CD1c-positive myeloid dendritic cell (primary cell): ENCODE measurements at regions not wholly inside any gene's neighbourhood (a gene's known extent, or its start where the extent isn't known, plus 50 kb on each side); places are given as distances from the start of the nearest gene placed in this dataset.

Experiments used
- DNase-seq: peaks from one replicate; pipeline ENCODE4 v3.0.0-alpha.2; 2016; ENCODE audit errors: extremely low spot score

- no peak for DNase-seq
Measured at GRCh38 chr2:239865059-239865639, 160.0 kb downstream of the NDUFA10 start.

DNA sequence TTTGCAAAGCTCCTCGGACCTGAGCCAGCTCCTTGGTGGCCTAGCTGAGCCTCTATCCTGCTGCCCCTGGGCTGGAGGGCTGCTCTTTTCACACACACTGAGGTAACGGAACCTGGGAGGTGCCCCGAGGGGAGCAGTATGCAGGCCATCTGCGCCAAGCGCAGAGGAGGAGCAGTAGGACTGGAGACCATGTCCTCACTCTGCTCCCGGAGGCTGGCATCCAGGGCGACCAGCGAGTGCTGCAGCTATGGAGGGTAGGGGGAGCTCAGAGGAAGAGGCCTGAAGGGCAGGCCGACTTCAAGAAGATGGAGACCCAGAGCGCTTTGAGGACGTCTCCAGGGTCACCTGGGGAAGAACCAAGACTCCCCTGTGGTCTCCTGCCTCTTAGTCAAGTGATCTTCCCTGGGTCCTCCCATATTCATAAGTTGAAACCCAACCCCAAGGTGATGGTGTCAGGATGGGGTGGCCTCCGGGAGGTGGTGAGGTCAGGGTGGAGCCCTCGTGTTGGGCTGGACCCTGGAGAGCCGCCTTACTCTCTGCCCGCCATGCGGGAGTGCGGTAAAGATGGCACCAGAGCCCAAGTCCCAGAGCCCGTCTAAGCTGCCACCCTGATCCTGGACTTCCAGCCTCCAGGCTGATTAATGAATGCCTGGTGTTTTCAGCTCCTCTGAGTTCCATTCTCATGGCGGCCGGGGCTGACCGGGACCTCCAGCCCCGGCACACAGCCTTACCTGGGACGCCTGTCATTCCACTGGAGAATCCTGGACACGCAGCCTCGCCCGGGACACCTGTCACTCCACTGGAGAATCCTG, 160.7 kb downstream of the NDUFA10 start:
- DNase-seq = no peak

DNA sequence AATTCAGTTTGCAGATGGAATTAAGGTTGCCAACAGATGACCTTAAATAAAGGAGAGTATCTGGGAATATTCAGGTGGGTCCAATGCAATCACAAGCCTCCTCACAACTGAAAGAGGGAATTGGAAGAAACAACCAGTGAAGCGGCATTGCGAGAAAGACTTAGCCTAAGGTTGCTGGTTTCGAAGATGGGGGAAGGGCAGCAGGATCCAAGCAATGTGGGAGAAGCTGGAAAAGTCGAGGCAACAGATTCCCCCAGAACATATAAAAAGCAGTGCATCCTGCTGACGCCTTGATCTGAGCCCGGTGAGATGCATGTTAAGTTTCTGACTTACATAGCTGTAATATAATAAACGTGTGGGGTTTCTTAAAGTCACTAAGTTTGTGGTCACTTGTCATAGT, 162.5 kb downstream of the NDUFA10 start:
- no peak for DNase-seq

DNA sequence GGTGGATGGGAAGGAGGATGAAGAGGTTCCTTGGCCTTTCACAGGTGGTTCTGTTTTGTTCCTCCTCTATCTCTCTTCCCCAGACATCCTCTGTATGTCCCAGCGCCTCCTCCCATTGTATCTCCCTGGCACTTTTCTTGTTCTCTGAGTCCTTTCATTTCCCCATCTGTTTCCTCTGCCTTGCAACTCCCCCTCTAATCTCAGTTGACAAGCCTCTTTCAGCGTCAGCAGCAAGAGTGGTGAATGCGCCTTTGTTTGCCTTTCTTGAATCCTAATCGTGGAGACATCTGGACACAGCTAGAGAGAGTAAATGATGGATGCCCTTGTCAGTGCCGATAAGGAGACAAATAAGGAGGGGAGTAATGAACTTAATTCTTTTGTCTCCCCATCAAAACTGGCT, 167.0 kb downstream of the NDUFA10 start:
- no peak for DNase-seq

GRCh38 chr2:239857591-239857990, 167.6 kb downstream of the NDUFA10 start:
- no peak for DNase-seq

DNA sequence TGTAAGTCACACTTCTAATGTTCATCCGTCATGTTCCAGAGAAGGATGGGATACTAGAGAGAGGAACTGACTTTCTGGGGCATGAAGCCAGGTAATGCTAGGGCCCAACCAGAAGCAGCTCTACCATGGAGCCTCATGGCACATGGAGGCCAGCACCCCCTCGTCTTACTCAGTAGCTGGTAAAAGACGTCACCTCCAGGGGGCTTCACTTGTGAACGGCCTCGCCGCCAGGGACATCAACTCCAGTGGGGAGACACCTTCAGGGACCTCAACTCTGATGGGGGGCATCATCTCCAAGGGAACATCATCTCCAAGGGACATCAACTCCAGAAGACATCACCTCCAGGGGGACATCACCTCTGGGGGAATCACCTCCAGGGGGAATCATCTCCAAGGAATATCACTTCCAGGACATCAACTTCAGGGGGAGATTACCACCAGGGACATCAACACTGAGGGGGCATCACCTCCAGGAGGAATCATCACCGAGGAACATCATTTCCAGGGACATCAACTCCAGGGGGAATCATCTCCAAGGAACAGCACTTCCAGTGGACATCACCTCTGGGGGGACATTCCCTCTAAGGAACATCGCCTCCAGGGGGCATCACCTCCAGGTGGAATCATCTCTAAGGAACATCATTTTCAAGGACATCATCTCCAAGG, 168.4 kb downstream of the NDUFA10 start:
- DNase-seq = no peak

GRCh38 chr2:239855863-239856587, 169.1 kb downstream of the NDUFA10 start:
- no peak for DNase-seq

DNA sequence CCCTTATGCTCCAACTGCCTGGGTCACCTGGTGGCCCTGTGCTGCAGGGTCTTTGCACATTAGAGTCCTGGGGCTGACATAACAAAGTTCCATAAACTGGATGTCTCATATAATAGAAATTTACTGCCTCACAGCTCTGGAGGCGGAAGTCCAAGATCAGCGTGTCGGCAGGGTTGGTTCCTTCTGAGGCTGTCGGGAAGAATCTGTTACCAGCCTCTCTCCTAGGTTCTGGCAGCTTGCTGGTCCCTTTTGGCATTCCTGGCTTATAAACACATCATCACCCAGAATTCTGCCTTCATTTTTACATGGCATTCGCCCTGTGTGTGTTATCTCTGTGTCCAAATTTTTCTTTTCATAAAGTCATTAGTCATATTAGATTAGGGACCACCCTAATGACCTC, 170.5 kb downstream of the NDUFA10 start:
- no peak for DNase-seq

DNA sequence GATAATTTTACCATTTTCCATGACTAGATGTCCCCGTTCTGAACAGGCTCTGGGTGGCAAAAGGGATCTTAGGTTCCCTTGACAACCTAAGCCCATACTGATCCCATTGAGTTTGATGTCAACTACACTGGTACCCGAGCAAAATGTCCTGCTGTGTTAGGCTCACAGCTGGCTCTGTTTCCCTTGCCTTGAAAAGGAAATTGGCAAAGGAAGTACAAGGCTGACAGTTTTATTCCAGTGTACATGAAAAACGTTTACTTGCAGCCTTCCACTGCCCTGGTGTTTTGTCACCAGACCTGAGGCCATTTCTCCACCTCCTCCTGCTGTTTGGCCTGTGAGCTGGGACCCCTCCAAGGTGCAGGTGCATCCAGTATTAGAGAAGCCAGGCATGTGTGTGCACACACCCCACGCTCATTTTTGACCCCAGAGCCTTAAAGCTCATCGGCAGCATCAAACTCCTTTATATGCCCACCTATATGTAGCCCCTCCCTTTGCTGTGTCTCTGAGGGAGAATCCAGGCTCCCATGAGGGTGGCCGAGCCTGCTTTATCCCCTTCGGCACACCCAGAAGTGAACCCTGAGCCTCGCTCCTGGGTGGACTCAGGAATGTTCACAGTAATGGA, 171.3 kb downstream of the NDUFA10 start:
- no peak for DNase-seq

DNA sequence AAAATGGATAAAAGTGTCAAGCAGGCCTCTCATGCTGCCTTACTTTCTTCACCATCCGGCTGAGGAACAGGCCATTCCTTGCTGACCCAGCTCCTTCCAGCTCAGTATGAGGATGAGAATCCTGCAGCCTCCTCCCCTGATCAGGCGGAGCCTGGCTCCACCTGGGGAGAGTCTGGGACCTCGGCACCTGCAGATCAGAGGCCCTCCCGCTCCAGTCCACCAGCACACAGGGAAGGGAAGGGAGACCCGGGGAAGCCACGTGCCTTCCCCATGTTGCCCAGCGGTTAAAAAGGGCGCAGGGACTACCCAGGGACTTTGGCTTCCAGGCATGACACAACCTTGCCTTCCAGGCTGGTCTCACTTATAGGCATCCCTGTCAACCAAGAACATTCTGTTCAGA, 172.0 kb downstream of the NDUFA10 start:
- no peak for DNase-seq

DNA sequence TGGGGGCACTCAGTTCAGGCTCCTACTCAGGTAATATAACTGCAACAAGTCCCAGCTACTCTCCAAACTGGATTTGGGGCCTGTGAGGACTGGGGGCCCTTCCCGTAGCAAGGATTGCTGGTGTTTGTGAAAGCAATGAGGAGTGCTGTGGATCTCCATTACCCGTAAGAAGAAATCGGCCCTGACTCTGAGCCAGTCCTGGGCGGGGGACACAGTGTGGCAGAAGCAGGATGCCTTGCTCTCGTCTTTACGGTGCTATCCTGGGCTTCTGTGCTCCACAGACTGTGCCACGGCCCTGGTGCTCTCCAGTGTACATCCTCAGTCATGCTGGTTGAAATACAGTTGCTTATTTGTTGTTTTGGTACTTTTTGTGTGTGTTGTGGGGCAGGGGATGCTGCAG, 172.9 kb downstream of the NDUFA10 start:
- no peak for DNase-seq

DNA sequence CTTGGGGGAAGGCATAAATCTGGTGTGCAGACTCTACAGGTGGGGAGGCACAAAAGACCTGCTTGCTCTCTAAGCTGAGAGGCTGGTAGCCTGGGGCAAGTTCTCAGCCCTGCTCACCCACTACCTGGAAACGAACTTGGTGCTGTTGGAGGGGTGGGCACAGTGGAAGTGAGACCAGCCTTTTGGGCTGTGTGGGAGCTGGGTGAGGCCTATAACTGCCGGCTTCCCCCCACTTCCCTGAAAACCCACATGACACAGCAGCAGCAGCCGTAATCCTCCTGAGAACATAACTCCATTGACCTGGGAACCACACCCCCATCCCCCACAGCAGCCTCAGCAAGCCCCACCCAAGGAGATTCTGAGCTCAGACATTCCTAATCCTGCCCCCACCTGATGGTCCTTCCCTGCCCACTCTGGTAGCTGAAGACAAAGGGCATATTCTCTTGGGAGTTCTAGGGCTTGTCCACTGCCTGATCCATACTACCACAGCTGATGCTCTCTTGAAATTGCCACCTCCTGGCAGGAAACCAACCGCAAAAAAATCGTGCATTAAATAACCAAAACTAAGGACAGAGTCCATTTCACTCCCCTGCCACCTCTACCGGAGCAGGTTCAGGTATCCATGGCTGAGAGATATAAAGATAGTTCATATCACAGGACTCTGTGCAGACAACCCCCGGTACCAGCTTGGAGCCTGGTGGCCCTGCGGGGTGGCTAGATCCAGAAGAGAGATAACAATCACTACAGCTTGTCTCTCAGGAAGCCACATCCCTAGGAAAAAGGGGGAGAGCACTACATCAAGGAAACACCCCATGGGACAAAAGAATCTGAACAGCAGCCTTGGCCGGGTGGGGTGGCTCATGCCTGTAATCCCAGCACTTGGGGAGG, 178.1 kb downstream of the NDUFA10 start:
- DNase-seq = no peak

DNA sequence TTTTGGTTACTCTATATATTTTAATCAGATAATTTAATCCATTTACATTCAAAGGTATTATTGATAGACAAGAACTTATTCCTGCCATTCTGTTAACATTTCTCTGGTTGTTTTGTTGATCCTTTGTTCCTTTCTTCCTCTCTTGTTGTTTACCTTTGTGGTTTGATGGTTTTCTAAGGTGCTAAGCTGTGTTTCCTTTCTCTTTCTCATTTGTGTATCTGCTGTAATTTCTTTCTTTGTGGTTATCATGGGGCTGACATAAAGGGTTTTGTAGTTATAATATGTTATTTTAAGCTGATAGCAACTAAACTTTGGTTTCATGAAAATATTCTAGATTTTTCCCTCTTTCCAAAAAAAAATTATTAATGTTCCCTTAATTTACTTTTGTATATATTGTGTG, 179.2 kb downstream of the NDUFA10 start:
- DNase-seq = no peak

GRCh38 chr2:239839306-239839705, 185.8 kb downstream of the NDUFA10 start:
- no peak for DNase-seq

GRCh38 chr2:239836021-239836765, 188.9 kb downstream of the NDUFA10 start:
- DNase-seq = no peak

DNA sequence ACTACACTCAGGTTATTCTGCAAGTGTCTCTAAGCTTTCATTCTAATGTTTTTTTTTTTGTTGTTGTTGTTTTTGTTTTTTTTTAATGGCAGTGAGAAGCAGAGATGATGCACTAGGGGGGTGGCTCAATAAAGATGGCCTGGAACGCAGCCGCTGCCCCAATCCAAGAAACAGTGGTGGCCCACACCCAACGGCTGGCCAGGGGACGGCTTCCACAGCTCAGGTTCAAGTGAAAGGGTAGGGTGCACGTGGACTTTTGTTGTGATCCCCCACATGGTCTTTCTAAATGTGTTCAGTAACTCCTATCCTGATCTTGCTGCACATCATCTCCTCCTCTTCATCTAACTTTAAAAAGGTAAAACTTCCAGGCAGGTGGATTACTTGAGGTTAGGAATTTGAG, 190.1 kb downstream of the NDUFA10 start:
- no peak for DNase-seq

- DNase-seq = no peak
Measured at GRCh38 chr2:239834143-239834542, 191.0 kb downstream of the NDUFA10 start.

- no peak for DNase-seq
Measured at GRCh38 chr2:239833269-239834109, 191.7 kb downstream of the NDUFA10 start.
